RWPE1 (cell line): ENCODE measurements at regions not wholly inside any gene's neighbourhood (a gene's known extent, or its start where the extent isn't known, plus 50 kb on each side); places are given as distances from the start of the nearest gene placed in this dataset.

Source experiments
- CTCF ChIA-PET: fragments of 350-600 bp; sonication (Branson Sonifier 250); formaldehyde crosslinking; extraction: SDS; loops from one replicate; lab custom pipeline; 2021; lab: Yijun Ruan, JAX
- POLR2A ChIA-PET: fragments of 400-600 bp; formaldehyde crosslinking; extraction: SDS; loops from one replicate; lab custom pipeline; 2020; ENCODE audit warnings: antibody characterized with exemption; ENCODE audit not compliant: low non-redundant PET; lab: Yijun Ruan, JAX
- DNase-seq: peaks from one replicate; pipeline ENCODE4 v3.0.0; 2012; ENCODE audit warnings: low spot score
- H3K27ac ChIP-seq: fragments of 450-650 bp; 2 replicates; pipeline ENCODE4 v1.5.1; 2017
- TF ChIP-seq, protein P1 (sequence below): fragments of 450-650 bp; conservative IDR thresholded peaks from 2 replicates; pipeline ENCODE4 v1.5.1; 2017; ENCODE audit warnings: low read depth, mild to moderate bottlenecking

DNA sequence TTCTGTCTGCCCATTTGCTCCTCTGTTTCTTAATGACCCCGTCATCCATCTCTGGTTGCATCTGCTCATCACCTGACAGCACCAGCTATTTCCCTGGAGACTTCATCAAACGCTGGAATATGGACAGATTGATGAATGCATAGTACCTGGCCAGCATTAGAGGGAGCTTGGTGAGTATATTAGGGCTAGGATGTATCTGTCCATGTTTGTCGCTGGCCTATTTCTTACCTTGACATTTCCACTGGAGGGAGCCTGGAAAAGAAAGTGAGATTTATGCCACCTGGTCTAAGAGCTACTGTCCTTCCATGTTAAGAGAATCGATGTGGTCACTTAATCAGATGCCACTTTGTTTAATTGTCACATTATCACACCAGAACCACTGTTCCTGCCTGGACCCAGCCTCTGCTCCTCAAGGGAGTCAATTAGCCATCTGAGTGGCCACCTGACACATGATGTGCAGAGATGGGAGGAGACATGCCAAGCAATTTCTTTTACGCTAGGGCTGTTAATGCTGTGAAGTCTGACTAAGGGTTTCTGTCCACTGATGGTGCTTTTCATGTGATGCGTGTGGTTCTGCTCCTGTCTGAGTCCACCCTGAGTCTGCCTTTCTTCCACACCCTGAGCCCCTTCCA is 75.3 kb upstream of the SFSWAP start:
- H3K27ac ChIP-seq, result no peak overlapping the region
- ChIA-PET CTCF (interaction anchor here (0.6 kb wide), 1 partner anchor 593 kb away, joined by 5 read pairs; no protein-coding TSS in a partner anchor), POLR2A (interaction anchor here (0.6 kb wide), 1 partner anchor 88 kb away, joined by 3 read pairs; no protein-coding TSS in a partner anchor)
- no peak for DNase-seq
- TF ChIP-seq, protein P1, sequence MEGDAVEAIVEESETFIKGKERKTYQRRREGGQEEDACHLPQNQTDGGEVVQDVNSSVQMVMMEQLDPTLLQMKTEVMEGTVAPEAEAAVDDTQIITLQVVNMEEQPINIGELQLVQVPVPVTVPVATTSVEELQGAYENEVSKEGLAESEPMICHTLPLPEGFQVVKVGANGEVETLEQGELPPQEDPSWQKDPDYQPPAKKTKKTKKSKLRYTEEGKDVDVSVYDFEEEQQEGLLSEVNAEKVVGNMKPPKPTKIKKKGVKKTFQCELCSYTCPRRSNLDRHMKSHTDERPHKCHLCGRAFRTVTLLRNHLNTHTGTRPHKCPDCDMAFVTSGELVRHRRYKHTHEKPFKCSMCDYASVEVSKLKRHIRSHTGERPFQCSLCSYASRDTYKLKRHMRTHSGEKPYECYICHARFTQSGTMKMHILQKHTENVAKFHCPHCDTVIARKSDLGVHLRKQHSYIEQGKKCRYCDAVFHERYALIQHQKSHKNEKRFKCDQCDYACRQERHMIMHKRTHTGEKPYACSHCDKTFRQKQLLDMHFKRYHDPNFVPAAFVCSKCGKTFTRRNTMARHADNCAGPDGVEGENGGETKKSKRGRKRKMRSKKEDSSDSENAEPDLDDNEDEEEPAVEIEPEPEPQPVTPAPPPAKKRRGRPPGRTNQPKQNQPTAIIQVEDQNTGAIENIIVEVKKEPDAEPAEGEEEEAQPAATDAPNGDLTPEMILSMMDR, result no peak

DNA sequence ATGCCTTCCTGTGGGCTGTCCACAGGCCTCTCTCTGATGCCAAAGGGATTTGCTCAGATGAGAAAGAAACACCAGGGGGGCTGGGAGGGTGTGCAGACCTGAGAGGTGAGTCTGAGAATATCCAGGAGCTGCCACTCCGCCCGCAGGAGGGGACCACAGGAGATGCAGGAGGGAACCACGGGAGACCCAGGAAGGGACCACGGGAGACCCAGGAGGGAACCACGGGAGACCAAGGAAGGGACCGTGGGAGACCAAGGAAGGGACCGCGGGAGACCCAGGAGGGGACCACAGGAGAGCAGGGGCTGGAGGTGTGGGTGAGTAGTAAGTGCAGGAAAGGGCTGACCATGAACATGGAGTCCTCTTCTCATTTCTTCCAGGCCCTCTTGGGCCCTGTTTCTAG is 74.6 kb upstream of the SFSWAP start:
- ChIA-PET CTCF (no interaction called here), POLR2A (interaction anchor here (0.6 kb wide), 1 partner anchor 89 kb away, joined by 3 read pairs; no protein-coding TSS in a partner anchor)
- TF ChIP-seq, protein P1, result no peak
- DNase-seq, result no peak
- no peak overlapping the region for H3K27ac ChIP-seq

DNA sequence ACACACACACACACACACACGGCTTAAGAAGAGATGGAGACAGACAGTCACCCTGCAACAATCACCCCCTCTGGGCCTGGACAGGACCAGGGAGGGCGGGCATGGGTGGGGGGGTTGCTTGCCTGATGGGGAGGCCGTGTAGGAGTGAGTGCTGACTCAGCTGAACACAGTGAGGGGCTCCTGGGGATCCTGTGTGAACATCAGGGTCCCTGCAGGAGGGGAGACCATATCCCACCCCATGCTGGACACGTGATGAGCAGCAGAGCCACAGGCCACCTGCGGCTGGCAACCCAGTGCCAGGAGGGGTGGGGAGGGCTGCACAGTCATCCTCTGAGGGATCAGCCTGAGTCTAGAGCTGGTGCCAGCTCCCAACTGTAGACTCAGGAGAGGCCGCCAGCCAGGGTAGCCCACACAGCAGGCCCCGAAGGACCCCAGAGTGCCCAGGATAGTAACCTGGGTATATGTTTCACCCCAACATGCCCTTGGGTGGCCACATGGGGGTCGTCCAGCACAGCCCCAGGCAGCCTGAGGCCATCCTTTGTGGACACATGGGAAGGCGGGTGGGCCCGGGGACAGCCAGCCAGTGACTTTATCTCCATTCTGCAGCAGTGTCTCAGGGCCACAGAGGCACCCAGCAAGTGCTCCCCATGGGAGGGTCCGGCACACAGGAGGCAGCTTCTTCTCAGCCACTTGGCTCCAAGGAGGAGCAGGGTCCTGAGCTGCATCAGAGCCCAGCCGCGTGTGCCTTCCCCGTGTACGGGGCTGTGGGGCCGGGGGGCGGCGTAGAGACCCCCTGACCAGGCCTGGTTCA is 73.7 kb upstream of the SFSWAP start:
- no peak for DNase-seq
- ChIA-PET CTCF (no interaction called here), POLR2A (no interaction called here)

DNA sequence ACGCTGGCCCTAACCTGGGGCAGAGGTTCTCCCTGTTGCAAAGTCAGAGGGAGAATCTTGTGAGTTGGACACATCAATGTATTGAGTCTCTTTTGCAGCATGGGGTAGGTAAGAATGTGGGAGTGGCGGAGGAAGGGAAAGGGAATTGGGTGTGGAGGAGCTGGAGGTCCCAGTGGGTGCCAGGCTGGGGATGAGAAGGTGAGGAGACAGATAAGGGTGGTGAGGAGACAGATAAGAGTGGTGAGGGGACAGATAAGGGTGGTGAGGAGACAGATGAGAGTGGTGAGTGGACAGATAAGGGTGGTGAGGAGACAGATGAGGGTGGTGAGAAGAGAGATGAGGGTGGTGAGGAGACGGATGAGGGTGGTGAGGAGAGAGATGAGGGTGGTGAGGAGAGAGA is 72.9 kb upstream of the SFSWAP start:
- TF ChIP-seq, protein P1, result no peak
- CTCF ChIA-PET, result no interaction called here
- POLR2A ChIA-PET, result no interaction called here
- DNase-seq, result no peak
- H3K27ac ChIP-seq, result no peak overlapping the region

More for the DNA sequence above, 73.7 kb upstream of the SFSWAP start:
- TF ChIP-seq, protein P1, result no peak
- no peak overlapping the region for H3K27ac ChIP-seq

DNA sequence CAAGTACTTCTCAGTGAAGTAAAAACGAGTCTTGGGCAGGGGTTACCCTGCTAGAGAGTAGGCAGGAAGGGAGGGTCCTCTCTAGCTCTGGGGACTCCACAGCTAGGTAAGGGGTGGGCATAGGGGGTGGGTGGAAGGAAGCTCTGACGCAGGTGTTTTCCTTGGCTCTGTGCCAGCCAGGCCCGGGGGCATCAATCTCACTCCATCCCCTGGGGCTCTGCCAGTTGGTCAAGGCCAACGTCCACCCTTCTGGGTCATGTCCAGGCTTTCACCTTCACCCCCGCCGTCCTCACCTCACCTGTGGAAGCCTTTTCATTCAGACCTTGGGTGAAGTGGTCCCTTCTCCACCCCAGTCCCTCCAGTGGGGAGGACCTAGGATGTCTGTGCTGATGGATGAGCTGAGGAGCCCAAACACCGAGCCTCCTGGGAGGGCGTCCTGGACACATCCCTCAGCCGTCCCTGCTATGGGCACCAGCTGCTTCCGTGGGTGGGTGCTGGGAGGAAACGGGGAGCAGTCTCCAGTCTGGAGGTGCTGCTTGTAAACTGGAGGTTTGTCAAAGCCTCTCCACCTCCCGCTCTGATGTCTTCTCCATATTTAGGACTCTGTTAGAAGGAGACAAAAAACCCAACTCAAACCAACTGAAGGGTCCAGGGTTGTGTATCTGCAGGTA is 71.5 kb upstream of the SFSWAP start:
- CTCF ChIA-PET, result no interaction called here
- DNase-seq, result no peak
- no peak overlapping the region for H3K27ac ChIP-seq
- POLR2A ChIA-PET, result interaction anchor here (0.6 kb wide), 1 partner anchor 330 kb away, joined by 3 read pairs; no protein-coding TSS in a partner anchor
- TF ChIP-seq, protein P1, result no peak

DNA sequence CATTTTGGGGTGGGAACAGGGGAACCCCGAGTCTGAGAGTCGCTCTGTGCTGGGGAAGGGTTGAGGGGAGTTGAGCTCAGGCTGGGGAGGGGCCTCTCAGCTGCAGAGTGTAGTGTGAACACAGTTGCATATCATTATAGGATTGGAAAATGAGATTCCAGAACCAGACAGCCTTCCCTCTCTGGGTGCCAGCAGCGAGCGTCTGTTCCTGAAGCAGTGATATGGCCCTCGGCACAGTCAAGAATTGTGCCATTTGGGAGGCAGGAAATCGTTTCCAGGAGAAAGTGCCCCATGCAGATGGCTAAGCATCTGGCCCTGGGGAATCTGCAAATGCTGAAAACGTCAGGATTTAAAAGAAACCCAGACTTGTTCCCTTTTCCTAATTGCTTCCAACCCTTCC is 70.4 kb upstream of the SFSWAP start:
- H3K27ac ChIP-seq, result no peak overlapping the region
- TF ChIP-seq, protein P1, result no peak
- CTCF ChIA-PET, result no interaction called here
- POLR2A ChIA-PET, result no interaction called here
- no peak for DNase-seq
